CD4-positive, alpha-beta T cell treated with Interferon gamma for 1 hour (primary cell): ENCODE measurements at regions not wholly inside any gene's neighbourhood (a gene's known extent, or its start where the extent isn't known, plus 50 kb on each side); places are given as distances from the start of the nearest gene placed in this dataset.
"Not testable (repeated sequence)": the region's sequence is repeated elsewhere in the genome, so short reads cannot be mapped to it uniquely, and the experiment has no call there.

ENCODE experiments used
- DNase-seq: peaks from one replicate; pipeline ENCODE4 v3.0.0-alpha.2; 2020

GRCh38 chr5:145562931-145563330 is 272.2 kb downstream of the PRELID2 start:
- DNase-seq: no peak

DNA sequence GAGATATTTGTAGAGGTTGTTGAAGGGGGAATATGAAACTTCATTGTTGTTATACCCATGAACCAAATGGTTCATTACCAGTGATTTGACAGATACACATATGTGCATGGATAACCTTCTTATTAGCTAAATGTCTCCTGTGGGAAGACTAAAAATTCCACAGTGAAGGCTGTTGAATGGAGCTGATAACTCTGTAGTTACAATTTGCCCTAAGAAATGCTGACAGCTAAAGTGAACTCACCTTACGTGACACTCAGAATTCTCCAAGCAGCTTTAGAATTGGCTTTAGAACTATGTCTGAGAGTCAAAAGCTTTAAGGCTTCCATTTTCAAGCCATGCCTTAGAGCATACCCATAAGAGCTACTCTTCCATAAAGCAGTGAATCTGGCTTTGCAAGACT is 276.9 kb downstream of the PRELID2 start:
- DNase-seq: no peak

GRCh38 chr5:145557345-145557744 is 277.8 kb downstream of the PRELID2 start:
- no peak for DNase-seq

- no peak for DNase-seq
Measured at GRCh38 chr5:145554399-145554798, 280.7 kb downstream of the PRELID2 start.

DNA sequence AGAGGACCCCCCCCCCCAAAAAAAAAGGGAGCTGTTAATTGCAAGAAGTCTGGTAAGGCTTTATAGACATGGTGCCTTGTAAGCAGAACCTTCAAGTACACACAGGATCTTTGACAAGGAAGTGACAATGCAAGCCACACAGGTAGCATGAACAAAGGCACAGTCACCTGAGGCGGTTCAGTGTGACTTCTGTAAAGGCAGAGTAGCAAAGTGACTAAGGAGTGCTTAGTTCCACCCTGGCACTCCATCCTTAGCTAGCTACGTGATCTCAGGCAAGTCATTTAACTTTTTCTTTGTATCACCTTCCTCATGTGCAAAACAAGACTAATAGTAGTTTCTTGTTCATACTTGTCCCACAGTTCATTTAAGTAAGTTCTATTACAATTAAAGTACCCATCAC is 282.0 kb downstream of the PRELID2 start:
- no peak for DNase-seq

GRCh38 chr5:145551714-145552113 is 283.4 kb downstream of the PRELID2 start:
- no peak for DNase-seq

DNA sequence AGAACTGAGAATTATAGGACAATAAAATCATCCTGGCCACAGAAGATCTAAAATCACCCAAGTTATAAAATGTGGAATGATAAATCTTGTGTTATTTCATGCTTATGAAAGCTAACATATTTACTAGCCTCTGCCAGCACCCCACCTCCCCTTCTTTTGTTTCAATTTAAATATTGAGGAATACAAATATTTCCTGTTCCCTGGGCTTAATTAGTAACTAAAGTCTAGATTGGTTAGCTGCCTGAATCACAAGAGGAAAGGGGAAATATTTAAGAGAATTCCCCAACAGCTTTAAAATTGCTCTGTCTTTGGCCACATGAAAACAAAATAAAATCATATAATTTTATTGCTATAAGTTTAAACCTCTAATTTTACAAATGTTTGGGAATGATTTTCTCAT is 287.0 kb downstream of the PRELID2 start:
- DNase-seq: no peak

- DNase-seq: no peak
Measured at GRCh38 chr5:145544401-145544800, 290.7 kb downstream of the PRELID2 start.

DNA sequence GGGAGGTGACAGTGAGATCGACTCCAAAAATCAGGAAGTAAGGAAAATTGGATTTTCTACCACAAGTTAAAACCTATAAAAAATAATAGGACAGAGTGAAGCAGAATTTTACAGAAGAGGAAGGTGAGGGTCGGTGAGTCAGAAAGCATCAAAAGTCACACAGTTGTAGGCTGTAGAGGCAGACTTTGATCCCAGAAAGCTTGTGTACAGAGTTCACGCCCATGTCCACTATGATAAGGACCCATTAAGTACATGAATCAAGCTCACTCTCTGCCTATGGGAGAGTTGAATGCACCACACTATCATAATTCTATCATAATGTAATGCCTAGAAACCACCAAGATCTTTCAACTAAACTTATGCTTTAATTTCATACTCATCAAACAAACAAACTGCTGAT is 291.2 kb downstream of the PRELID2 start:
- no peak for DNase-seq

GRCh38 chr5:145540375-145540774 is 294.8 kb downstream of the PRELID2 start:
- DNase-seq: no peak

DNA sequence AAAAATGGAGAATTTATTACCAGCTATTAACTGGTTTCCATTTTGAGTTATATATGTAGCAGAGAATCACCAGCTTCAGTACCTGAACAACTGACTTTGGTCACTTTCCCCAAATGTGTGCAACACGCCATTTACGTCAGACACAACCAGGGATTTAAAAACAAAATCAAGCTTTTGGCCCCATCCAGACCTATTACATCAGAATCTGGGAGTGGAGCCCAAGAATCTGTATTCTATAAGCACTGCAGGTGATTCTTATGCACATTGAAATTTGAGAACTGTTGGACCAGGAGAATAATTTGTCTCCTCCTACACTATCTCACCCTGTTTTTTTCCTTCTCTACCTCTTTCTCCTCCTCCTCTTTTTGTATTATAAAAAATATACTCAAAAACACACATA is 295.9 kb downstream of the PRELID2 start:
- no peak for DNase-seq

GRCh38 chr5:145536133-145536532 is 299.0 kb downstream of the PRELID2 start:
- DNase-seq: no peak

DNA sequence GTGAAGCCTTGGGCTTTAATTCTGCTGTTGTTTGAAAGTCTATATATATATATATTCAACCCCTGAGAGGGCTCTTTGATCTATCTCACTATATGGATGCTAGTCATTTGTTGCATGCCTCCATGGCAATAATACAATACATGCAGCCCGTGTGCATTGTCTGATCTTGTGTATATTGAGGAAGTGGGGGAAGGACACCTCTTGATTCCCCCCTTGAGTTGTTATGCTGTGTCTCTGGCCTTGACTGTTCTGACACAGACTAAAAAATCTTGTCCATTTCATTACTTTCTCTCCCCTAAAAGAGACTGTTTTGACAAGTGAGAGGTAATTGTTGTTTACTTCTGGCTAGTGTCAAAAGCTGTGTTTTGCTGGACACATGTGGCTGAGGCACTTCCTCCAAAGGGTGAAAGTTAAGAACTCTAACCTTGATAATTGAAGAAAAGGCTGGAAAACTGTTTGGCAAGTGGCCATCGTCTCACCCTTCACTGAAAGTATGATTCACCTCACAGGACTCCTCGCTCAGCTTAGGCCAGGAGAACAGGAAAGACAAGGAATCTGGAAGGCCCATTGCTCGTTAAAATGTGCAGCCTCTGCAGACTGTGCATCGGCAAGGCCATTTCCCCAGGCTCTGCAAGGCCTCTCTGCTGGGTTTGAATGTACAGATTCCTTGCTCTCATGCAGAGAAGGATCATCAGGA is 304.0 kb downstream of the PRELID2 start:
- DNase-seq: no peak

DNA sequence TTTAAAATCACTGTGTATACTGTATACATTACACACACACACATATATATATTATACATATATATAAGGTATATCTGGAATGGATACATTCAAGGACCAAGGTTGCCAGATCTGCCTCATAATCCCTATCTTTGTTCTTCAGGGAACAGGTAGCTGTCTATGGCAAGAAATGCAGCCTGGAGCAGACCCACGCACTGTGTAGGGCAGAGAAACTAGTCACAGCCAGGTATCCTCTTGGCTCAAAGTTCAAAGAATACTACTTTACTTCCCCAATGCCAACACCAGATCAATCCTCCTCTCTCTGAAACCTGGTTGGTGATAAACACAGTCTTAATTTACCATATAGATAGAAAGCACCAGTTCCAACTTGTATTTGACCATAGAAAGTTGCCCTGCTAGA is 313.6 kb downstream of the PRELID2 start:
- DNase-seq: no peak

GRCh38 chr5:145521066-145521465 is 314.1 kb downstream of the PRELID2 start:
- DNase-seq: no peak

- no peak for DNase-seq
Measured at GRCh38 chr5:145520335-145520734, 314.8 kb downstream of the PRELID2 start.

DNA sequence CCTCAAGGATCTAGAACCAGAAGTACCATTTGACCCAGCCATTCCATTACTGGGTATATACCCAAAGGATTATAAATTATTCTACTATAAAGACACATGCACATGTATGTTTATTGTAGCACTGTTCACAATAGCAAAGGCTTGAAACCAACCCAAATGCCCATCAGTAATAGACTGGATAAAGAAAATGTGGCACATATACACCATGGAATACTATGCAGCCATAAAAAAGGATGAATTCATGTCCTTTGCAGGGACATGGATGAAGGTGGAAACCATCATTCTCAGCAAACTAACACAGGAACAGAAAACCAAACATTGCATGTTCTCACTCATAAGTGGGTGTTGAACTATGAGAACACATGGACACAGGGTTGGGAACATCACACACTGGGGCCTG is 317.6 kb downstream of the PRELID2 start:
- not testable (repeated sequence) for DNase-seq

GRCh38 chr5:145511351-145511750 is 323.8 kb downstream of the PRELID2 start:
- no peak for DNase-seq

- DNase-seq: no peak
Measured at GRCh38 chr5:145510769-145511168, 324.4 kb downstream of the PRELID2 start.

GRCh38 chr5:145510324-145510723 is 324.8 kb downstream of the PRELID2 start:
- no peak for DNase-seq

GRCh38 chr5:145509336-145510136 is 325.6 kb downstream of the PRELID2 start:
- no peak for DNase-seq

DNA sequence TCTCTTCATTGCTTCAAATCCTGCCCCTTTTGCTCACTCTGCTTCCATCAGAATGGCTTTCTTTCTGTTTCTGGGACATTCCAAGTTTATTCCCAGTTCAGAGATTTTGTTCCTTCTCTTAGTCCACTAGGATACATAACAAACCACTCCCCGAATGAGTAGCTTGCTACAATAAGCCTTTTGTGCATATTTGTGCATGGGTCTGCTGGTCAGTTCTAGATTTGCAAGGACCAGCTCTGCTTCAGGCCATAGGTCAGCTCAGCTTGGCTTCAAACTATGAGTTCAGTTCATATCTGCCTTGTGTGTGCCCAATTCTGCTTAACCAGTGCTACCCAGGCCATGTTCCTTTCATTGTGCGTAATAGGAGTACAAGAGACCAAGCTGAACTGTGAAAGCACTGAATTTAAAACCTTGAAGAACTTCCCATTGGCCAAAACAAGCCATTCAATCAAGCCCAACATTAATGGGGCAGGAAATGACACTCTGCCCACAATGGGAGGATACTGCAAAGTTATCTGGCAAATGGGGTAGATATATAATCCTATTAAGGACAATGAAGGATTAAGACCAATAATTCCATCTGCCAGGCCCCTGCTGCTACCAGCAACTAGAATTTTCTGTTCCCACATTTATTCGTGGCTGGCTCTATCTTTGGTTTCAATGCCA is 328.8 kb downstream of the PRELID2 start:
- no peak for DNase-seq

- no peak for DNase-seq
Measured at GRCh38 chr5:145502906-145503305, 332.2 kb downstream of the PRELID2 start.

DNA sequence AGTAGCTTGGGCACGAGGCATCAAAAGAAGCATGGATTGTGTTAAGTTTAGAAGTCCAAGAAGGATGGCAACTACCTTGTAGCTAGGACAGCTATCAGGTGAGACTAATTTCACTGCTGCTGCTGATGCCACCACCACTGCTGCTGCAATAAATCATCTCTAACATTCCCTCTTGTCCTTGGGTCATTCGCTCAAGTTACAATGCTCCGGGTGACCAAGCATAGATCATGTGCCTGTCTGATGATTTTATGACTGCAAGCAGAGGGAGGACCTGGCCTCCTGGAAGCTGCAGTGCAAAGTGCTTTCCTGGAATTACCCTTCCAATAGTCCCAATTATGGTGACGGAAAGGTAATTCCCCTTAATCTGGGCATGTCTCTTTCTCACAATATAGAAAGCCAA is 334.4 kb downstream of the PRELID2 start:
- no peak for DNase-seq
